Fibroblast of lung (primary cell): ENCODE measurements at regions not wholly inside any gene's neighbourhood (a gene's known extent, or its start where the extent isn't known, plus 50 kb on each side); places are given as distances from the start of the nearest gene placed in this dataset.

ENCODE experiments used
- CTCF ChIP-seq, 2 donors: IDR thresholded peaks in 1 of 2; conservative IDR thresholded peaks in 1 of 2; 1 replicate in 1 of 2; 2 replicates in 1 of 2; pipeline ENCODE4 v1.5.1; 2011 to 2012; ENCODE audit warnings: low read length in 2 of 2, control low read depth in 1 of 2, inconsistent platforms in 1 of 2, low read depth in 1 of 2, mild to moderate bottlenecking in 1 of 2
- EZH2 ChIP-seq: IDR thresholded peaks from 2 replicates; pipeline ENCODE4 v1.5.1; 2012; ENCODE audit warnings: low read length, control low read depth, mild to moderate bottlenecking; ENCODE audit errors: missing control alignments

DNA sequence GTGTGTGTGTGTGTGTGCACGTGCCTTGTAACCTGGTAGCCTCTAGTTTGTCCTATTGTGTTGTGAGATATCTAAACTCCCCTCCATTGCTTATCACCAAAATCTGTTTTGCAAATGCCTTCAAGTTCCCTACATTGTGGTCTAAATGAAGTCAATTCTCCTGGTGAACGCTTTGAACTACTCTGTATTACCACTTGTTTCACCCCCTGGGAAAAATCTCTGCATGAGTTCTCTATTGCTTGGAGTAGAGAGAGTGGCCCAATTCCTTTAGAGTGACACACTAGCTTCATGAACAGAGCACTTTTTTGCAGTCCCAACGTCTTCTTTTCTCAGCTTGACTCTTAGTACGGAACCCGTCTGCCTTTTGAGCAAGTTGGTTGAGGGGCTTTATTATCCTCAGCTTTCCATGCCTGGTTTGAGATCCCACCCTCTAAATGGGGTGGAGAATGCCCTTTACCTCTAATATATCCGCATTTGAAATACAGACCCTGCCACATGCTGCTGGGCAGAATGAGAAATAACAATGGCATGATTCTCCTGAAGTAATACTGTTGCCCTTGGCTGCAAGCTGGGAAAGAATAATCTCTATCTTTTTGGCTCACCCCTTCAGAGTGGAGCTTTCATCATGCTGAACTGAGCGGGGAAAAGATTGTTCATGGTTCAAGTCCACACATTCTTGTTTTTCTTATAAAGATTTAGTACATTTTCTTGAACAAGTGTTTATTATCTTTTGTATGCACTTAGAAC is 2545.3 kb downstream of the PCDH9 start:
- TF ChIP-seq CTCF (conservative IDR thresholded peaks at IDR 0.05 in 1 of 2, IDR thresholded peaks at IDR 0.05 in 1 of 2; ENCODE audit: low read depth in 1 of 2, low read length in 2 of 2): no peak
- no peak for TF ChIP-seq EZH2
